Mesodermal cell (in vitro differentiated cells): ENCODE measurements at regions not wholly inside any gene's neighbourhood (a gene's known extent, or its start where the extent isn't known, plus 50 kb on each side); places are given as distances from the start of the nearest gene placed in this dataset.

Experiments
- H3K27ac ChIP-seq: 2 replicates; pipeline ENCODE4 v1.7.0; 2013; ENCODE audit warnings: mild to moderate bottlenecking, low read depth, low read length, moderate library complexity; ENCODE audit not compliant: severe bottlenecking
- H3K36me3 ChIP-seq: 2 replicates; pipeline ENCODE4 v1.7.1; 2013; ENCODE audit warnings: mild to moderate bottlenecking, low read length, moderate library complexity; ENCODE audit not compliant: control insufficient read depth, insufficient read depth
- H3K4me1 ChIP-seq: one replicate; pipeline ENCODE4 v1.7.1; 2013; ENCODE audit warnings: mild to moderate bottlenecking, low read length; ENCODE audit not compliant: insufficient read depth, control insufficient read depth, poor library complexity, severe bottlenecking
- H3K4me3 ChIP-seq: 2 replicates; pipeline ENCODE4 v1.7.0; 2013; ENCODE audit warnings: low read length, control low read depth, mild to moderate bottlenecking; ENCODE audit not compliant: insufficient read depth, poor library complexity, severe bottlenecking; ENCODE audit errors: extremely low read depth
- H3K9me3 ChIP-seq: 2 replicates; pipeline ENCODE4 v1.7.1; 2013; ENCODE audit warnings: mild to moderate bottlenecking, low read length, moderate library complexity; ENCODE audit not compliant: control insufficient read depth
- WGBS, 2 experiments: methylation state at CpG; one replicate each; pipeline ENCODE4 v1.1.5; 2013; ENCODE audit warnings: missing lambda C conversion rate in 2 of 2; ENCODE audit not compliant: insufficient coverage in 2 of 2; 5-methylcytosine and 5-hydroxymethylcytosine counted together

DNA sequence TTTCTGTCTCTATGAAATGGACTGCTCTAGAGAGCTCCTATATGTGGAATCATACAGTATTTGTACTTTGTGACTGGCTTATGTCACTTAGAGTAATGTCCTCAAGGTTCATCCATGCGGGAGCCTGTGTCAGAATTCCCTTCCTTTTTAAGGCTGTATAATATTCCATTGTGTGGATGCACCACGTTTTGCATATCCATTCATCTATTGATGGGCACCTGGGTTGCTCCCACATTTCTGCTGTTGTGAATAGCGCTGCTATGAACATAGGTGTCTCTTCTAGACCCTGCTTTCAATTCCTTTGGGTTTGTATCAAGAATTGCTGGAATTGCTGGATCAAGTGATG is 155.4 kb downstream of the BMP7 start:
- no peak overlapping the region for H3K4me3 ChIP-seq
- H3K9me3 ChIP-seq, result no peaks in the 10 kb centered on the region
- 84 to 86% methylated on average over 2 to 3 of the region's 3 CpGs for WGBS, 2 experiments
- H3K27ac ChIP-seq, result no peak overlapping the region
- H3K36me3 ChIP-seq, result no peaks in the 10 kb centered on the region
- H3K4me1 ChIP-seq, result no peaks in the 10 kb centered on the region

DNA sequence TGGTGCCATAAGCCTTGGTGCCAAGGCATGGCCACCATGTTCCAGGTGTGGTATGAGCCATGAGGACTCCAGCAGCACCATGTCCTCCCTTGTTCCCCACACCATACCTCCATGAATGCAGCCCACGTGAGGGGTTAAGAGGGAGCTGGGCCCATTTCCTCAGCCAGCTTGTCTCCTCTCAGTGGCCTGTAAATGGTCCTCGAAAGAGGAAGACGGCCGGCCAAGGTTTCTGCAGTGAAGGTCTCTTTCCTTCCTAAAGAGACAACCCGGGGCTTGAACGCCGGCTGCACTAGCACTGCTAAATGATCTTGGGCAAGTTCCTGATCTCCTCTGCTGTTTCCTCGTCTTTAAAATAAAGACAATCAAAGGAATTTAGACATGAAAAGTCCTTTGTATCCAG is 154.0 kb downstream of the BMP7 start:
- 94 to 96% methylated on average over 7 to 8 of the region's 8 CpGs for WGBS, 2 experiments
- H3K4me3 ChIP-seq, result no peak overlapping the region
- H3K27ac ChIP-seq, result no peak overlapping the region
- H3K4me1 ChIP-seq, result no peaks in the 10 kb centered on the region
- H3K36me3 ChIP-seq, result no peaks in the 10 kb centered on the region
- H3K9me3 ChIP-seq, result no peaks in the 10 kb centered on the region

DNA sequence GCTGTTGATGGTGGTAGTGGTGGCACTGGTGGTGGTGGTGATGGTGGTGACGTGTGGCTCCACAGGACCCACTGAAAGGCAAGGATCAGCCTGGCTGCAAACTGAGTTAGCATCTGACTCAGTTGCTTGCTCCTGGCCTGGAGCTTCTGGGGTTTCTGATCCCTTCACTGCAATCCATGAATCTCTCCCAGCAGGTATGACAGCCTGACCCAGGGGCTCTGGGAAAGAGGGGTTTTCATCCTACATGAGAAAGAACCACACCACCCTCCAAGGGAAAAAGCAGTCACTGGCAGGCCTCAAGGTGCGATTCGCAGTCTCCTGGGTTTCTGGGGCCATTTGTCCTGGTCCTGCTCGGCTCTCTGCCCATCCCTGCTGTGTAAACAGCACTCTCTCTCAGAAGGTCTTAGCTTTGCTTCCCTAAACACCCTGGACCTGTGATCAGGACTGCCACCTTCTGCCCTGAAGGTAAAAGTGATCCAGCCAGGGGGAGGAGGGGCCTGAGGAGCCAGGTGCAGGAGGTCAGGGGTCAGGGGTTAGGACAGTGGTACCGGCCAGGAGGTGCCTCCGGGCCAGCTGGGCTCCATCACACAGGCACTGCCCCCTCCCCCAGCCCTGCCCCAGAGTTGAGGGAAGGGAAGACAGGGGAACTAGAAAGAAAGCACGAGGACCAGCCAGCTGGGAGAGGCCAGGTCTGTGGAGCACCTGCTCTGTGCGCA is 152.0 kb downstream of the BMP7 start:
- H3K27ac ChIP-seq, result no peak overlapping the region
- no peaks in the 10 kb centered on the region for H3K4me1 ChIP-seq
- 78 to 91% methylated on average over 5 to 6 of the region's 8 CpGs for WGBS, 2 experiments
- no peaks in the 10 kb centered on the region for H3K9me3 ChIP-seq
- H3K36me3 ChIP-seq, result no peaks in the 10 kb centered on the region
- H3K4me3 ChIP-seq, result no peak overlapping the region

DNA sequence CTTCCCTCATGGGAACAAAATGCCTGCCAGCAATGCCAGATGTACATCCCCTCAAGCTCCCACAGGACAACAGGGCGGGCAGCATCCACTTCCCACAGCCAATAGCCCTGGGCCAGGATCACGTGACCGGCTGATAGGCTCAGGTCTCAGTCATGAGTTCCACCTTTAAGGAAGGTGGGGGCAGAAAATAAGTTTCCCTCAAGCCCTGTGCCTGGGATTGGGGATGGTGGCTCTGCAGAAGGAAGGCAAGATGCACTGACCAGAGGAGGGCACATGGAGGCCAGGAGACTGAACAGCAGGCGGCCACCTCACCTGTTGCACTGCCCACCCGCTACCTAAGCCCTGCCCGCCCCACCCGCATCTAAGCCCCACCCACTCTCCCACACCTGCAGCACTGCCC is 149.1 kb downstream of the BMP7 start:
- H3K9me3 ChIP-seq, result no peaks in the 10 kb centered on the region
- H3K4me1 ChIP-seq, result no peaks in the 10 kb centered on the region
- WGBS, 2 experiments, result 81% methylated on average over 3 of the region's 7 CpGs; no CpG with 5 or more reads in 1 of the 2 experiments
- no peaks in the 10 kb centered on the region for H3K36me3 ChIP-seq
- no peak overlapping the region for H3K4me3 ChIP-seq
- no peak overlapping the region for H3K27ac ChIP-seq

DNA sequence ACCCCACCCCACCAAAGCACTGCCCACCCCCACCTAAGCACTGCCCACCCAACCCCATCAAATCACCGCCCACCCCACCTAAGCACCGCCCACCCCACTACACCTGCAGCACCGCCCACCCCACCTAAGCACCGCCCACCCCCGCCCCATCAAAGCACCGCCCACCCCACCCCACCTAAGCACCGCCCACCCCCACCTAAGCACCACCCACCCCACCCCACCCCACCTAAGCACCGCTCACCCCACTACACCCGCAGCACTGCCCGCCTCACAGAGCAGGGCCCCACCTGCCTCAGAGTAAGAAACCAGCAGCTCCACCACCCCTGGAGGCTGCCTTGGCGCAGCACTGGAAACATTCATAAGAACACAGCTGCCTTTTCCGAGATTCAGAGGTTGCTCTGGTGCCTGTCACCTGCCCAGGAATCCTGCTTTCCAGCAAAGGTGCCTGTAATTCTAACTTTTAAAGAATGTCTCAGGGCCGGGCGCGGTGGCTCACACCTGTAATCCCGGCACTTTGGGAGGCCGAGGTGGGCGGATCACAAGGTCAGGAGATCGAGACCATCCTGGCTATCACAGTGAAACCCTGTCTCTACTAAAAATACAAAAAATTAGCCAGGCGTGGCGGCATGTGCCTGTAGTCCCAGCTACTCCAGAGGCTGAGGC is 148.2 kb downstream of the BMP7 start:
- Histone ChIP-seq H3K4me3 (no peak overlapping the region), H3K9me3 (no peaks in the 10 kb centered on the region), H3K4me1 (no peaks in the 10 kb centered on the region), H3K27ac (no peak overlapping the region), H3K36me3 (no peaks in the 10 kb centered on the region)
- 91 to 99% methylated on average over 7 to 11 of the region's 21 CpGs for WGBS, 2 experiments
